Bone marrow (tissue), 2 donors: ENCODE measurements at regions not wholly inside any gene's neighbourhood (a gene's known extent, or its start where the extent isn't known, plus 50 kb on each side); places are given as distances from the start of the nearest gene placed in this dataset.

Experiments
- DNase-seq, 2 donors: peaks; one replicate each; lab custom pipeline; 2025; lab: John Stamatoyannopoulos, UW

DNA sequence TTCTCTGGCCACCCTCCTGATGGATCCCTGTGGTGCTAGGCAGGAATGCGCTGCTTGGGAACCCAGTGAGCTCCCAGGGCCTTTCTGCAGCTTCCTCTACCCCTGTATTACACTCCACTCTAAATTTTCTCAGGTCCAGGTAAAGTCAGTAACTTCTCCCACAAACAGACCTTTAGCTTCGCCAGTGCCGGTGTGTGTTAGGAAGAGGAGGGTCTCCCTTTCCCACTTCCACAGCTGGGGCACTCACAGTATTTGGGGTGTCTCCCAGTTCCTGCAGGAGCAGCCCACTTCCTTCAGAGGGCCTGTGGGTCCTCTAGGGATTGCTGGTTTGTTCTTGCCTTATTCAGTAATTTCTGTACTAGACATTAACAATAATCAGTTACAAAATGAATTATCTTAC is 193.5 kb upstream of the PCDH17 start:
- no peak for DNase-seq

DNA sequence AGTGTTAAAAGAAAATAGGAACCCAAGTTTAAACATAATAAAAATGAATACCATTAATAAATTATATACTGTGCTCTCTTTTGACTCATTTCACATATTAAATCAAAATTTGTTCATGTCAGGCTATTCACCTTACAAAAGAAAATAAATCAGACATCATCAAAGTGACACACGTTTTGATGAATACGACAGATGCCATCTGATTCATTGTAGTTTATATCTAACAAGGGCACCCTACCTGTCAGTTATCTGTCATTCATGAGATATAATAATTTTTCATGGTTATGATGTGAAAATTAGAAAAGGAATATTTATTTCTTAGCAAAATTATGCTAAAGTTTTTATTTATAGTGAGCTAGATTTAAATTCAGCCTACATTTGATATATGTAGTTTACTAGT is 188.1 kb upstream of the PCDH17 start:
- no peak for DNase-seq

DNA sequence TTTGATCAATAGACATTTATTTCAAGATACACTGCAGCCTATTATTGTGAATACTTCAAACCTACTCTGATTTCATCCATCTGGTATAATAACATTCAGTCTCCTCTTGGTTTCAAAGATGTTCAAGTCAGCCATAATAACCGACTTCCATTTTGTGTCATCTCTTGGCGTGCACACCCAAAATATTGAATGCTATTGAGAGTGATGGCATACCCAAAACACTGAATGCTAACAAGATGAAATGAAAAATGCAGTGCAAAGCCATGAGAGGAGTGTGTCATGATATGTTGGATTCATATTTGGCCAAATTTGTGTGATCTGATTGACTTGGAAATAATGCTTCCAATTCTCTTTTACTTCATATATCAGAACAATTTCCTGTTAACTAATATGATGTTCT is 181.2 kb upstream of the PCDH17 start:
- DNase-seq = no peak

DNA sequence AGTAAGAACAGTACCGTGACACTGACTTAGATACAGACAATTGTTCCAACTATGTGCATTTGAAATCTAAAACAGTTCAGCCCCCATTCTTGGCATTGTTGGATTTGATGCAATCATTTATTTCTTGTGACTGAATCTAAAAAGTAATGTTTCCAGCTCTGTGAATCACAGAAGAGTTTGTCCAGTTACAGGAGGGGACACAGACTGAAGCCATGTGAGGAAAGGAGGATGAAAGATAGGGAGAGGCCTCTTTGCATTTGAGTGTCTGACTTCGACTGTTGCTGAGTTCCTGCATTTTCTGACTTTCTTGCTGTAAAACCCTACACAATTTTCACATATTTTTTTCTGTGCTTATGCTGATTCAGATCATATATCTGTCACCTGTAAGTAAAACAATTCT is 179.3 kb upstream of the PCDH17 start:
- DNase-seq = no peak

DNA sequence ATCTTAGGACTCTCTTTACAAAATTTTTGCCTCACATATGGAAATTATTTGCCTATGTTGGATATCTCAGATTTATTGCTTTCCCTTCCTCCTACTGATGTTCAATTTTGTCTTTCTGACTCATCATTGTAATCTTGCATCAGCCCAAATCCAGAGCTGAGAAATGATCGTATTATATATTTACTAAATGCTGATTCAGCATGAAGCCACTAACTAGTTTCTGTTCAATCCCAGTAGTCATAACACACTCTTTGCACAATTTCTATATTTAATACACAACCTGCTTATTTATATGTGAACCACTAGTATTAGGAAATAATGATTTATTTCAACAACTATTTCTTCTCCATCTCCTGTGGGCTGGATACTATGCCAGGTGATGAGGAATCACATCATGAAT is 161.1 kb upstream of the PCDH17 start:
- no peak for DNase-seq

DNA sequence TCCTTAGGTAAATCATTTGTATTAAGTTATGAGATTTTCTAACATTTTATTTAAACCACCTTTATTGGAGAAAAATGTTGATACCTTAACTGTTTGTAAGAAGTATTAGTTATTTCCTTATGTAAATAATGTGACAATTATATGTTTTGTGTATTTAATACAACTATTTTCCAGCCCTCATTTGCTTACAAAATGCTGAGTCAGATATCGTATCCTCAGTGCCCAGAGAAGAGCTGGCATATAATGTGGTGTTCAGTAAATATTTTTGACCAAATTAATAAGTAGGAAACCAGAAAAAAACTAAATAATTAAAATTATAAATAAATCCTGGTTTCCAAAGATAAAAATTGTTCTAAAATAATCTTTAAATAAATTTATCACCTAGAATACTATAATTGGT is 140.2 kb upstream of the PCDH17 start:
- DNase-seq = no peak

DNA sequence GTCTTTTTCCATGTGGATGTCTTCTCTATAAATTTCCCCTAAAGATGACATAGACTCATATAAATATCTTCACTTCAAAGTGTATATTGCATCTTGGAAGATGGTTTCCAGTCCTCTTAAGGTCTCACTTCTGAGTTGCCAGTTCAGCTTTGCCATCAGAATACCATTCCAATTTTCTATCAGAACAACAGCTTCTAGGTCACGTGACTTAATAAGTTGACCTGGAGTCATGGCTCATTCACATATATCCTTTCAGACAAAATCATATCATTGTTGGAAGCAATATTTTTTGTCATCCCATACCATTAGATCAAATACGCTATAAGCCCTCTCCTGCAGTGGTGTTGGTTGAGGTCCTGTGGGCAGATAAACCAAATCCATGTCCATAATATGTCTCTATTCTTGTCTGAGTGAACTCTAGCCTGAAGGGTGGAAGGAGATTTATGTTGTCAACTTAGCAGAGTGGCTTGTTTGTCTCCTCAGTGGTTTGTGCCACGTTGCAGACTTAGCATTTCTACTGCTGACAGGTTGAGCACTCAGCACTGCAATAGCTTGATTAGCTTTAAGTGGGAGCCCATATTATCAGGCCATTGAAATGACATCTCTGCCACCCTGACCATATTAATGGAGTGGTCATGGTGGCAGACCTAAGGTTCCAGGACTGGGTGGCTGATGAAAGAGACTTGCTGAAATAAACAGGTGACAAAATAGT is 123.6 kb upstream of the PCDH17 start:
- no peak for DNase-seq

DNA sequence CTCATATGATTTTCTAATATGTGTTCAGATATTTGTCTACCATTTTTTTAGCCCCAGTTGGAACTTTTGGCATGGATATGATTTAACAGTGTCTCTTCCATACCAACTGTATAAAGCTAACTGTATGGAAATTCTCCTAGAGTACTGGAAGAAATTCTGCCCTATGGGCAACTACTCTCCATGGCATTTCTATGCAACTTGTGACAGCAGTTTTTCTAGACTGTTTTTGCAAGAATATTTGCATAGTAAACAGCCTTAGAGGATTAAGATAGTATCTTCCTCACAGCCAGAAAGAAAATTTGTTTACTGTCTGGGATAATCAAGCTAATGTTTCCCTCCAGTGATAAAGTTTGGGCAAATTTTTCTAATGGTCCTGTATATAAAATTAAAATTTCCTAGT is 119.9 kb upstream of the PCDH17 start:
- DNase-seq = no peak

DNA sequence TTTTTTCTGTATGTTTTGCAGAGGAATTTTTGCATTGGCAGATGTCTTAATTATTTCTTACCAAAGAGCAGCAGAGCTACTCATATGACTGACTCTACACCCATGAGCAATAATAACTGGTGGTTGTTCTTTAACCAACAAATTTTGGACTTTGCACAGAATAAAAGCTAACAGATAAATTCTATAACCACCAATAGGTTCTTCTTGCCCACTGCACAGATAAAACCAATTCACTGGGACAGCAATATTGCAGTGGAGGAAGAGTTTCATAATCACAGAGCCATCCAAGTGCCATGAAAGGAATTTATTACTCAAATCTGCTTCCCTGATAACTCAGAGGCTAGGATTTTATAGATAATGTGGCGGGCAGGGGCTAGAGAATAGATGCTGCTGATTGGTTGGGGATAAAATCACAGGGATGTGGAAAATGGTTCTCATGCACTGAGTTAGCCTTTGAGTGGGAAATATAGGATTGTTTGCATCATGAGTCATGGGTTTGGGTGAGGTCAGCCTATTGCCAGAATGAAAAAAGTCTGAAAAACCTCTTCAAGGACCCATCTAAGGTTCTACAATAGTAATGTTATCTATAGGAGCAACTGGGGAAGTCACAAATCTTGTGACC is 104.3 kb upstream of the PCDH17 start:
- no peak for DNase-seq

DNA sequence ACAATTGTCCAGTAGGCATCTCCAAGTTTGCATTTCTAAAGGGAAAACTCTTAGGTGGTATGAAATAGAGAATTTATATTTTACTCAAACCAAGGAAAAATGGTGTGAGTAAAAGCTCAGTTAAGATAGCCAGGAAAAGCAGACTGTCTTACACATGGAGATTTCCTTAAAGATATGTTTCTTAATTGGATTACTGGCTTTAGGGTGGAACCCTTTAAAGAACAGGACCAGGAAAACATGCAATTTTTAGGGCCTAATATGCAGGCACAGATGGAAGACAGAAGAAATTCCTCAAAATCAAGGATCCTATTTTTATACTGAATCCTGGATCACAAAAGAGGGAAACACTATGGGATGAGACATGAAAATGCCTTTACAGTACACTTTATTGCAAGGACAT is 100.3 kb upstream of the PCDH17 start:
- no peak for DNase-seq

DNA sequence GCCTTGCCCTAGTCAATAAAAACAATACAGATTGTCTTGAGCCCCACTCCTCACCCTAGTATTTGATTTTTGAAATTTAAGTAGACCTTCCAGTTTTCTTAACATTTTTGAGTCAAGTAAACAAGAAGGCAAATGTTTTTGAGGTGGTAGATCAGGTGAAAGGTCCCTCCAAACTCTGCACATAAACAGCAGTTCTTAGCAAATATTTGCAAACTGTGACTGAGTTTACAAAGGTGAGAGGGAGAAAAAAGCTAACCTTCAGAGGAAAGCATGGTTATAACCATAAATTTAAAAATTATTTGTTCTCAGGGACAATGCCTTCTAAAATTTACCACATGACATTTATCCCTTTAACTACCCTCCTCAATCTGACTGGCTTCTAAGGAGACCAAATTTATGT is 84.6 kb upstream of the PCDH17 start:
- DNase-seq = no peak

DNA sequence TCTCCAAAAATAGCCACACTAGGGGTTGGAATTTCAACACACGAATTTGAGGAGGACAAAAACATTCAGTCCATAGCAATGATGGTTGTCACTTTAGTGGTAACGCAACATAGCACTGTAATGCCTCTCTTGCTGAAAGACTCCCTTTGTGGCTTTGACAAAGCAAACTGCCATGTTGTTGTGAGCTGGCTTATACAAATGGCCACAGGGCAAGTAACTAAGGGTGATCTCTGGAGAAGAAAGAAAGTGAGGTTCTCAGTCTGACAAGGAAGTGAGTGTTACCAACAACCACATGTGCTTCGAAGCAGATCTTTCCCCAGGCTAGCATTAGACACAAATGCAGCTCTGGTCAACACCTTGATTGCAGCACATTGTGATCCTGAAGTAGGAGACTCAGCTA is 79.1 kb upstream of the PCDH17 start:
- no peak for DNase-seq

DNA sequence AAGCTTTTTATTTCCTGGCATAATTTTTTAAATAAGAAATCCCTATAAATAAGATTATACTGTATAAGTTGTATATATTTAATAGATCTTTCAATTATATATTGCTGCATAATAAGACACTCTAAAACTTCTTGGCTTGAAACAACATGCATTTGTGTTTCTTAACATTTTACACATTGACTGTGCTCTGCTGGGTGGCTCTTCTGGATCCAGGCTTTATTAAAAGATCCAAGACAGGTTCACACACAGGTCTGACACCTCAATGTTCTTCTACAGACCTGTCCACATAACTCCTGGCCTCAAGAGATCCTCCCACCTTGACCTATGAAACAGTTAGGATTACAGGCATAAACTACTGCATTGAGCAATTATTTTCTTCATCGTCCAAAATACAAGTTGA is 77.6 kb upstream of the PCDH17 start:
- no peak for DNase-seq

DNA sequence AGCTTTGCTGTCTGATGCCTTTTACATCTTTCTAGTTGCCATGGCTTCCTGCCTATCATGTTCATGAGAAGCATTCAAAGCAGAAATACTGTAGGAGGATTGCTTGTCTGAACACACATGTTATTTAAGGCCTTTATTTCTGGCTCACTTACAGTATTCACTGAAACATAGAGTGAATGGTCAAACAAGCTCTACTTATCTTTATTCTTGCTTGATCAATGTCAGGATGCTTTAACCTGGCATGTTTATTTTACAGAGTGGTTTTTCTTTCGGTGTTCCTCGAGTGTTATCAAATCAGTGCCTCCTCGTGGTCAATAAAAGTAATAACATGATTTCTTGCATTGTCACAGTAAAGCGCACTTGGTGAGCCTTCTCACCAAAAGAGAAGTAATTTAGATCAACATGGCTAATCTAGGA is 73.5 kb upstream of the PCDH17 start:
- DNase-seq = peak in 1 of 2 donors; percentile 0

DNA sequence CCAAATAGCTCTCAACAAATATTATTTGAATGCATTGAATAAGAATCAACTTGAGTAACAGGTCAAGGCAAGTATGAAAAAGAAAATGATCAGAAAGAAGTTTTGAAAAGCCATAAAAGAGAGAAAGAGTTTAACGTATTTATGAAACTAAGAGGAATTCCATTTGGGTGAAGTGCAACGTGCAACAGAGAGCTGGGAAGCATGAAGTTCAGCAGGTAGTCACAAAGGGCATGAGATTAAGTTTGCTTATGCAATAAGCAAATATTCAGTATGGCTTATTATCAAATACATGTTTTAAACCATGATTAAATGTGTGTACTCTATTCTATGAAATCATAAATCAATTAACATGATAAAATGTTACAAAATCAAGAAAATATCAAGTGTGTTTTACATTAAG is 62.7 kb upstream of the PCDH17 start:
- no peak for DNase-seq

DNA sequence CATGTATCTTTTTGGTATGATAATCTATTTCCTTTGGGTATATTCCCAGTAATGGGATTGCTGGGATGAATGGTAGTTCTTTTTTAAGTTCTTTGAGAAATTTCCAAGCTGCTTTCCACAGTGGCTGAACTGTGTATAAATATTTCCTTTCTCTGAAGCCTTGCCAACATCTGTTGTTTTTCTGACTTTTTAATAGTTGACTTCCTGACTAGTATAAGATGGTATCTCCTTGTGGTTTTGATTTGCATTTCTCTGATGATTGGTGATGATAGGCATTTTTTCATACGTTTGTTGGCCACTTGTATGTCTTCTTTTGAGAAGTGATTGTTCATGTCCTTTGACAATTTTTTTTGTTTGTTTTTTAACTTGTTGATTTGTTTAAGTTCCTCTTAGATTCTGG is 61.6 kb upstream of the PCDH17 start:
- DNase-seq = no peak
